Mesothelial cell of epicardium (in vitro differentiated cells): ENCODE measurements at regions not wholly inside any gene's neighbourhood (a gene's known extent, or its start where the extent isn't known, plus 50 kb on each side); places are given as distances from the start of the nearest gene placed in this dataset. TPM values are rescaled to one million over a fixed set of nuclear protein-coding genes. Genes with fewer than 3 reads are reported as not detected.

Experiments
- microRNA-seq: library from miRNA; unstranded; fragments of <30 nt; microRNA quantifications from one replicate; pipeline ENCODE4 v1.2.0, GENCODE V29; 2021; ENCODE audit warnings: inconsistent platforms, mixed read lengths

Small RNAs in the stretch of these regions (microRNA-seq; reads per million reads assigned to microRNA genes)
- gene MIR2113, result not detected
